HT1080 (cell line): ENCODE measurements at regions not wholly inside any gene's neighbourhood (a gene's known extent, or its start where the extent isn't known, plus 50 kb on each side); places are given as distances from the start of the nearest gene placed in this dataset.
"Not testable (repeated sequence)": the region's sequence is repeated elsewhere in the genome, so short reads cannot be mapped to it uniquely, and the experiment has no call there.

Source experiments
- DNase-seq: peaks from one replicate; pipeline ENCODE4 v3.0.0-alpha.2; 2015; ENCODE audit warnings: low read depth

DNA sequence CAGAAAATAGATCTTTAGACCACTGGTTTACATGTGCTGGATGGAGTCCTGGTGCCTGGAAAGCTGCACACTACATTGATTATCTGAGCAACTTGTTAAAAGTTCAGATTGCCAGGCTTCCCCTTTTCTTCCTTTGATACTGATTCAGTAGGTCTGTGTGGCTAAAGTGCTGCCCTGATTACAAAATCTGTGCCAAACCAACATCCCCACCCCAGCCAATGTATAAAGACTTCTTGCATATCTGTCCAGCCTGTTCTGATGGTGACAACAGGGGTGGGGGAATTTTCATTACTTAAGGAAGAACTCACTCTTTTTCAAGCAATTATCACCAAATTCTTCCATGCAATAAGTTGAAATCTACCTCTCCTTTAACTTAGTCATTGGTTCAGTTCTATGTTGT, 135.5 kb downstream of the TNFSF18 start:
- DNase-seq = no peak

DNA sequence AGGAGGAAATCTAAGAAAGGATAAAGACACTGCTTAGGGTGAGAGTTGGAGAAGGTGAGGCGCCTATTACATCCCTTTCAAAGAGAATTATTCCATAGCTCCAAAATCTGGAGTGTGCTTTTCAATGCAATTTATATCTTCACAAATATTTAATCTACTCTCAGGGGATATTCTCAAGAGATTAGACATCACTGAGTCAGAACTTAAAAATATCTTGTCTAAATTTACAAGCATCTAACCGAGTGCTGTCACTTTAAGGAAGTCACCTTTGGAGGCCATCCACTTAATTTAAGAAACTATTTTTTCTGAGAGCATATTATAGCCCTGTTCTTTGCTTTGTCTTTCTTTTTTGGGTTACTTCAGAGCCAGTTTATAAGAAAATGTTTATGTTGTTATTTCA, 134.6 kb downstream of the TNFSF18 start:
- DNase-seq = no peak

DNA sequence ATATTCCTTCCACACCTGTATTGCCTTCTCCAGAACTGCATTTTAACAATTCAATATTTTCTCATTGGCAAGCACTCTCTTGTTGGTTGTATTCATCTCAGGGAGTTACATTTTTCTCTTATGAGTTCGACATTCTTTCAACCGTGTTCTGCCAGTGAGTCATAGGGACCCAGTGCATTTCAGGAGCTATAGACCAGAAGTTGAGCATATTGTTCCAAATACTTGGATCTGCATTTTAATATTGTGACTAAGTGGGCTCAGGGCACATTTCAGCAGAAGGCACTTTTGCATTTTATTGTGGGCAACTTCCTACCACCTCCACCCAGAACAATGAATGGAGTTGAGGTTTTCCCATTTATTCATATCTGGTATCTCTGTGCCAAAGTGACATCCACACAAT, 132.8 kb downstream of the TNFSF18 start:
- peak; percentile 98 for DNase-seq

DNA sequence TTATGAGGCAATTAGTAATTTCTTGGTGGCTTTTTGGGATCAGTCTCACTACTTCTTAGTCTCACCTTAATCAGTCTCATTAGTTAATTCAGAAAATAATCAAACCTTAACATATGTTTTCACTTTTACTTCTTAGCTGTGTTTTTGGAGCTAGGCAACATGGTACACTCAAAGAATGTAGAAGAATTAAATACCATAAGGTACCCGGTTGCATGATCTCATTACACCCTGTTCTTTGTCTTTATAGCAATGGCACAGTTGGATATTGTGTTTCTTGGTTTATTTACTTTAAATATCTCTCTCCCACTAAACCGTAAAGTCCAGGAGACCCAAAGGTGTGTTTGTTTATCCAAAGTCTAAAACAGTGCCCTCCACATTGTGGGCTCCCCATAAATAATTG, 132.3 kb downstream of the TNFSF18 start:
- no peak for DNase-seq

DNA sequence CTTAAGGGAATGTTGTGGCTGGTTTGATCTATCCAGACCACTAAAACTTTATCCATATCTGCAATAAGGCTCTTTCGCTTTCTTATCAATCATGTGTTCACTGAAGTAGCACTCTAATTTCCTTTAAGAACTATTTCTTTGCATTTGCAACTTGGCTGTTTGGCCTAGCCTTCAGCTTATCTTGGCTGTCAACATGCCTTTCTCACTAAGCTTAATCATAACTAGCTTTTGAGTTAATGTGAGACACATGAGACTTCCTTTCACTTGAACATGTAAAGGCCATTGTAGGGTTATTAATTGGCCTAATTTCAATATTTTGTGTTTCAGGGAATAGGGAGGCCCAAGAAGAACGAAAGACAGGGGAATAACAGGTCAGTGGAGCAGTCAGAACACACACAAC, 124.7 kb downstream of the TNFSF18 start:
- DNase-seq = no peak

DNA sequence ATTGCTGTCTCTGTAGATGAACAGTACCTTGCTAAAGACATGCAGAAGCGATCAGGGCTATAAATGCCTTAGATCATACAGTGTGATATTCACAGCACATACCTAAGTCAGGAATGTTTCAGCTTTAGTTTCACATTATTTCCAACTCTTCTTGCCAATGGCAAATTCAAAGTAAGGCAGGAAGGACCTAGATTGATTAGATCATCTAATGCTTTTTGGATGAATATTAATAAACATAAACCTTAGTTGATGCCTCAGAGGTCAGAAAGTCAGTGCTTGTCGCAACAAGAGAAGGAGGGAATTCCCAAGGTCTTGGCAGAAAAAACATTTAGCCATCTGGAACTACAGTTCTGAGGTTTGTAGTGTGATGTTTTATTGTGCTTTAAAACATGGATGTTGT, 122.3 kb downstream of the TNFSF18 start:
- DNase-seq = no peak

DNA sequence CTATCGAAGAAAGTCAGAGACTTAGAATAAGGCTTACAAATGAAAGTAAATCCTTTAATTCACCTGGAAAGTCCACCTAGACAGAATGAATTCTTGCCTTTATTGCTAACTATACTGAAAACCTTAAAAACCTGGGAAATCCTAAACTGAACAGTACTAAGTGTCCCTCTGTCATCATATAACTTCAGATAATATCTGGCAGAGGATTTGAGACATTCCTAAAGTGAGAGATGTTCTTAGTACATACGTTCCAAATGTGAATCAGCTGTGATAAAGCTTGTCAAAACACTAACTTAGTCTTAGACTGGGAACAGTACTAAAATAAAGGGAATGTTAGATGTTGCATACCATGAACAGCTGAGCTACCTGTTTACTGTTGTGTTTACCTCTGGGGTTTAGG, 121.7 kb downstream of the TNFSF18 start:
- DNase-seq = no peak

DNA sequence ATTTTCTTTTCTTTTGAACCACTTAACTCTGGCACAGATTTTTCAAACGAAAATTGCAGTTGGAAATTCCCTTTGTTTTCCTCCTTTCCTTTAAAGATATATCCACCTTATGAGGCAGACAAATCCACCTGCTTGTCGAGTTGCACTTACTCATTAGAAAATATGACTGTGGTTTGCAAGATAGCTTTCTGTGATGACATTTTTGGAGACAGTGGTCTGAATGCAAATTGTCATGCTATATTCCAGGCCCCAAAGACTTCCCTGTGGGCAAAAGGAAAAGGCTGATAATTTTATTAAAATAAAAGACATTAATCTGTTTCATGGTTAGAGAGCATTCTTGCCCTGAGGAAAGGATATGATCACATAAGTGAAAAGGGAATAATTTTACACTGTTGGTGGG, 120.6 kb downstream of the TNFSF18 start:
- no peak for DNase-seq

DNA sequence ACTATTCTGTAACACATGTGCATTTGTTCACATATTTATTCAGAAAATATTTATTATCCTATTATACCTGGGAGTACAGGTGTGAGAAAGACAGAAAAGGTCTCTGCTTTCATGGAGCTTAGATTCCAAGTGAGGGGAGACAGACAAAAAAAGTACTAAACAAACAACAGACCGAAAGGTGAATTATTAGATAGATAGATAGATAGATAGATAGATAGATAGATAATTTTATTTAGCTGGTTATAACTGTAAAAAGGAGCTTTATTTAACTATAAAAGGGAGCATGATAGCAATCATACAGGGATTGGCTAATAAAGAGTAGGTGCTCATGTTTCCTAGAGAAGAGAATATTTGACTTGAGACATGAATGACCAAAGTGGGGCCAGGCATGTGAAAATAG, 119.4 kb downstream of the TNFSF18 start:
- DNase-seq = no peak

DNA sequence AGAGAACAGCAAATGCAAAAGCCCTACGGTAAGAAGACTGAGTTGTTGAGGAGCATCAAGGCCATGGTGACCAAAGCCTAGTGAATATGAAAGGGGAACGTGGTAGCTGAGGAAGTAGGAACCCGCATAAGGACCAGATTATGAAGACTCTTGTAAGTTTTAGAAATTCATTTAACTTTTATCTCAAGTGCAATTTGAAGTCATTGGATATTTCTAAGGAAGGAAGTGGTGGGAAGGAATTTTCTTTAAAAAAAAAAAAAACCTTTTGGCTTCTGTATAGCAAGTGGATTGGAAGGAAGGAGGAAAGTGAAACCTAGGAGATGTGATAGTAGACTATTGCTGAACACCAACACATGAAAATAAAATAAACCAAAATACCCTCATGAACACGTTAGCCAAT, 119.0 kb downstream of the TNFSF18 start:
- DNase-seq = peak; percentile 18

DNA sequence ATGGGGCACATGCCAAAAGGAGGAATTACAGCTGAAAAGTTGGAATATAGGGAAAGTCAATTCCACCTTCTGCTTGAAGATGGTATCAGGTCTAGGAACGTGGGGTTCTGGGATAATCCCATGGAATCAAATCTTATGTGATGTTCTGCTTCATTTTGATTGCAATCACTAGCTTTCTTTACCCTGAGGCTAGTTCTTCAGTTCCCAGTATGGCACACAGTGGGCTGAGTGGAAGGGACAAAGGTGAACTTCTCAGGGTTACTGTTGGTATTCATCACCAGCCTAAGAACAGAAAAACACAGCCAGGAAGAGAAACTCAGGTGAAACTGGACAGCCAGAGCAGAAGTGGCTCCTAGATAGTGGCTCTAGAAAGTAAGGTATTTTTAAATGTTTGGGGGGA, 117.8 kb downstream of the TNFSF18 start:
- no peak for DNase-seq

DNA sequence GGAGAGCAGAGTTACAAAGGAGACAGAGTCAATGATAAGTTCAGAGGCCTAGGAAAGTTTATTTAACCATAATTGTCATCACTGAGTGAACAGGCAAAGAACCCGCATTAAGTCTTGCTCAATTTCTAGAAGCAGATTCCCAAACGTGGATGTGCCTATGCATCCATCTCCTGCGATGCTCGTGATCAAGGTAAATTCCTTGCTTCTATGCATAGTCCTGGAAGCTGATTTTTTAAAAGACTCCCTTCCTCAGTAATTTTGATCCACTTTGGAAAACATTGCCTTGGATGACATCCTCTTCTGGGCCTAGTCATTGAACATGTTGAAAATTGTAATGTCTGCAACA, 116.4 kb downstream of the TNFSF18 start:
- DNase-seq = no peak

DNA sequence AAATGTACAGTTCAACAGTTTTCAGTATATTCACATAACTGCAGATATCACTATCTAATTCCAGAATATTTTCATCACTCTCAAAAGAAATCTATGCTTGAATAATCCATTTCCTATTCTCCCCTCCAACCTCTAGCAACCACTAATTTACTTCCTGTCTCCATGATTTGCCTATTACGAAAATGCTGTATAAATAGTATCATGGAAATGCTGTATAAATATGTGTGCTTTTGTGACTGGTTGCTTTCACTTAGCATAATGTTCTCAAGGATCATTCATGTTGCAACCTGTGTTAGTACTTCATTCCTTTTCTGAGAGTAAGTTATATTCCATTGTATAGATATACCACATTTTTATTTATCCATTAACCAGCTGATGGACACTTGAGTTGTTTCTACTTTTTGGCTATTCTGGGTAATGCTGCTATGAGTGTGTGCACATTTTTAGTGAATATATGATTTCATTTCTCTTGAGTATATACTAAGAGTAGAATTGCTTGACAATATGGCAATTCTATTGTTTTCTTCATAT, 115.6 kb downstream of the TNFSF18 start:
- DNase-seq = no peak

DNA sequence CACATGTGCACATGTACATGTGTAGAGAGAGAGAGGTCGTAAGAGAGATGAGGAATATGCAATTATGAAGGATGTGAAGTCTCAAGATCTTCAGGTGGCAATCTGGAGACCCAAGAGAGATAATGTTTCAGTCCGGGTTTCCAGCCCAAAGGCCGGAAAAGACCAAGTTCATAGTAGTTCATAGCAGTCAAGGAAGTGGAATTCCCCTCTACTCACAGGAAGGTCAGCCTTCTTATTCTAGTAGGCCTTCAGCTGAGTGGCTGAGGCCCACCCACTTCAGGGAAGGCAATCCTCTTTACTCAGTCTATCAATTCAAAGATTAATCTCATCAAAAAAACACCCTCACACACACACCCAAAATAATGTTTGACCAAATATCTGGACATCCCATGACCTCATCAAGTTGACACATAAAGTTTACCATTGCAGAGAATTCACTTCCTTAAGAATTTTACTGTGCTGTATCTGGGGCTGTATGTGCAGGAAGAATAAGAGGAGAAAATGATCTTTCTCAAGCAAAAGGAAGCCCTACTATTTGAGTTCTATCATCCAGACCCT, 114.6 kb downstream of the TNFSF18 start:
- DNase-seq = no peak

DNA sequence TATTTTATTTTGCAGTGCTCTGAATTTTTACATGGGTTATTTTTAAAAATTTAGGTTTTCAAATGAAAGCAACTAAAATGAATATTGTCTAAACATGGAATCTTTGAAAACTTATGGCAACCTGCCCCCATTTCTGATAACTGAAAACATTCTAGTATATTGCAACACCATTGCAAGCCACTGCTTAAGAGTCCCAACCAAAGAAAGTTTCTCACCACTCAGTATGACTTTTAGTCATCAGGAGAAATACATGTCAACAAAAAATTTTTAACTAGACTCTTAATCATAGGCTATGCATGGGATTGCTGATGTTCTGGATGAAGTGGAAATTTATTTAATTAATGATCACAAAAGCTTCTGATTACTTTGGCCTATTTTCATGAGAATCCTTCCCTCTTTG, 112.1 kb downstream of the TNFSF18 start:
- no peak for DNase-seq

DNA sequence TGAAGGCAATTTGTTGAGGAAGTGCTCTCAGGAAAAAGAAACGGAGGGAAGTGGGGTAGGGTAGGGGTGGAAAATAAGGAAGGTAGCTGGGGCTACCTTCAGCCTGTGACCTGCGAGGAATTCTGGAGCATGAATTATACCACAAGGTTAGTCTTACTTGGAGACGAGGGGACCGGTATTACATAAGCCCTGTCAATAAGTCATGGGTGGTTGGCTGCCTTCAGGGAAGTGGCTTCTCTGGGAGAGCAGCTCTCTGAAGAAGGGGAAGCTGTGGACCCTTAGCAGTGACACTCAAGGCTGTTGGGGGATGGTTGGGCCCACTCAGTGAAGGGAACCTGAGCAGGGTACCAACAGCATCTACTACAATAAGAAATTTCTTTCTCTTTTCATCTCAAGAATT, 111.3 kb downstream of the TNFSF18 start:
- no peak for DNase-seq

DNA sequence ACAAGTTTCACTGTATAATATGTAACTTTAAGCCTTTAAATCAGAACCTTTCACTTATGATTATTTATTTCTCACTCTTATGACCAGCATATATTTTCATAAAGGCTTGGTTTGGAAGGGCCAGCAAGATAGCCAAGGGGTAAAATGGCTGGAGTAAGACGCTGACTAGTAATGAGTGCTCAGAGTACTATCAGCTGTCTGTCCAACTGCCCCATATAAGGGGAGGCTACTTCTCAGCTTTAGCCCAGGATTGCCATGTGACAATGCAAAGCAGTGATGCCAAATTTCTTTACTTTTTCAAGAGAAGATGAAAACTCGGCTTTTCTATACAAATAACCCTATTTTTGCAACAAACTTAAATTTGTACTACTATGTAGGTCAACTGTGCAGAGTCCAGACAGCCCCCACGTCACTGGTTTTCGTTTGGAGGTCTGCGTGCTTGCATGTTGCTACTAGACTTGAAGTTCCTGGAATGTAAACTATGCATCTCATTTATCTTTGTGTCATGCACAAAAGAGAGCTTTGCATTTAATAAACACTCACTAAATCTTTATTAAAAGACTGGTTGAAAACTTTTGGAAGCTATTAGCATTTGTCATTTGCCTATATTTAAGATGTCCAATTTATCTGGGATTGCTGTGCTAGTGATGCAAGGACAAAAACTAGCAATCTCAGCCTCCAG, 110.4 kb downstream of the TNFSF18 start:
- no peak for DNase-seq

DNA sequence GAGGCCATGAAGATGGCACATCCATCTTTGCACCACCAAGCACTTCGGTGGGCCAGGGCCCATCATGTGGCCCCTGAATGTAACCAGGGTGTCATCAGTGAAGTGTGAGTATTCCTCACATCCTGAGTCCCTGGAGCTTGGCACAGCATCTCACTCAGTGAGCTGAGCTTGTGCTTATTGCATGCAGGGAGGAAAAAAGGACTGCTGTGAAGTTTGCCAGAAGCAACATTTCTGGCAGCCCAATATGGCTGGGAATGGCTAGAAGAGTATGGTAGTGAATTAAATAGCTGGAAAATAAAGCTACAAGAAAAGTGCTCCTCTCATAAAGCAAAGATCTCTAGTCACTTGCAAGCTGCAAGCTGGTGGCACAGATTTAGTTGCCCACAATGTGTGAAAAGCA, 109.3 kb downstream of the TNFSF18 start:
- no peak for DNase-seq

DNA sequence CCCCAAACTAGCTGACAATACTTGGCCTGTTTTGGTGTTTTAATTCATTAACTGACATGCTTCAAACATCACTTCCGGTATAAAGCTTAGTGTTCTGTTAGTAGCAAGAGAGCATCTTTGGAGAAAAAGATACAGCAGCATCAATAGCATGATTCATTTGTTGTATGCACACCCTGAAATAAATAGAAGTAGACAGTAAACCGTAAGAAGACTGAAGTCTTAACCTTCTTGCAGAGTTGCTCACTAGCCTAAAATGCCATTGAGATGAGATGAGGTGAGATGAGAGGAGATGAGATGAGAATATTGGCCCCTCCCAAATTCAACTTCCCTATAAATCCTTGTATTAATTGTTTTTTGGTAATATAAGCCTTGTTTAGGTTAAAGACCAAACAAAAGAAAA, 108.8 kb downstream of the TNFSF18 start:
- DNase-seq = no peak

DNA sequence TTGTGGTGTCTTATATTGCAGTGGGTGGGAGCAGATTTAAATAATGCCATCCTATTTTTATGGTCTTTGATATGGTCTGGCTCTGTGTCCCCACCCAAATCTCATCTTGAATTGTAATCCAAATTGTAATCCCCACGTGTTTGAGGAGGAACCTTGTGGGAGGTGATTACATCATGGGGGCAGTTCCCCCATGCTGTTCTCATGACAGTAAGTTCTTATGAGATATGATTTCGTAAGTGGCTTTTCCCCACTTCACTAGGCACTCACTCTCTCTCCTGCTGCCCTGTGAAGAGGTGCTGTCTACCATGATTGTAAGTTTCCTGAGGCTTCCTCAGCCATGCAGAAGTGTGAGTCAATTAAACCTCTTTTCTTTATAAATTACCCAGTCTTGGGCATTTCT, 107.6 kb downstream of the TNFSF18 start:
- not testable (repeated sequence) for DNase-seq

DNA sequence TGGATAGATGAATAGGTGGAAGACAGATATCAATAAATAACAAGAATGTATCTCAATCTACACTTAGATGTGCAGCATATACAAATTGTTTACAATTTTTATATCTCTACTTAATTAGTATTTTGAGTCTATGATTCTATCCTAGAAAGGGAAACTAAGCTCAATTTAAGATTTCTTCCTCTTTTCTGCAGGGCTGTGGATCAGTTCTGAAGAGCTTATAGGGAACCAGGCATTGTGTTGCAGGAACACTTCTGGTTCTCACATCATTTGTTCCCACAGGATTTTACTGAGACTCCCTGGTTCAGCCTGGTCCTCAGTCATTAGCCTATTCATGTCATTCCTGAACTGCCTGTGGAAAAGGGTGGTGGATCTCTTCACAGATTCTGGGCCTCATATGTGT, 105.8 kb downstream of the TNFSF18 start:
- DNase-seq = no peak

DNA sequence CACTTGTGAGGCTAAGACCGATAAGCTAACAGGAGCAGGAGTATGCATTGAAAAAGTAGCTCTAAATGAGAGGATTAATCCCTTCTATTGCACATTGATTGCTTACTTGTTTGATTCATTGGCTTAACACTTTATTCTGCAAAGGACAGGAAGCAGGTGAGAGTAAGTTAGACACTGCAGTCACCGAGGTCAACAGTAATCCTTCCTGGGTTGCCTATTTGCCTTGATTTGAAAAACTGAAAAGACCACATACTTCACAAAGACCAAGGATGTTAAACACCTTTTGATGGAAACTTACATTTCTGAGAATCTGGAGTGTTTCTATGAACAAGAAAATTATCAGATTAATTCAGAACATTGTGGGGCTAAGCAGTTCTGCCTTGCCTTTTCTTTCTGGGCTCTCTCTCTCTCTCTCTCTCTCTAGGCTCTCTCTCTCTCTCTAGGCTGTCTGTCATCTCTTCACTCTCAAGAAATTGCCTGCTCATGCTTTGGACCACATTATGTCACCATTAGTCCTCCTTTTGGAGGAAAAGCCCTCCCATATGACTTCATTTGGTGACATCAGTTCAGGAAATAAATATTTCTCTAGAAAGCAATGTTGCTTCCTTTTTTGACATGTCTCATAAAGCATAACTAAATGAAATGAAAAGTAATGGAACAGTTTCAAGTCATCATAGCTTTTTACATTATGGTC, 103.8 kb downstream of the TNFSF18 start:
- DNase-seq = peak; percentile 52

DNA sequence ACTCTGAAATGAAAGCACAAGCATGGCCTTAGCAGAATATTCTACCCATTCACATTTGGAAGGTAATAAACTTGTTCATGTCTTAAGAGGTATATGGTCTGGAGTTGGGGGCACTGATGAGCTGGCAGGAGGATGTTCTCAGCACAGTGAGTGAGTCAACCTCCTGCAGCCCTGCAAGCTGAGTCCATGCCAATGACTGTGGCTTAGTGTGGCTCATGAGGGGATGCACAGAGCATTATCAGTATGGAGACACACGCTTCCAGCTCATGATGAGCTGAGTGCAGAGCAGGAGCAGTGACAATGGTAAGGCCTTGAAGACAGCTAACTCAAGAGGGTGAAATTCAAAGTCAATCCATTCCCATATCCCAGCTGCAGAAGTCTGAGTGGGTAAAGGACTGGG, 102.3 kb downstream of the TNFSF18 start:
- DNase-seq = peak; percentile 96
